ENCODE measurements at regions not wholly inside any gene's neighbourhood (a gene's known extent, or its start where the extent isn't known, plus 50 kb on each side); places are given as distances from the start of the nearest gene placed in this dataset.

GRCh38 chr2:185643434-185643833 is 95.2 kb upstream of the FSIP2 start:
- Histone ChIP-seq H3K4me1 (no peaks in the 10 kb centered on the region), H3K9me3 (no peaks in the 10 kb centered on the region), H3K4me3 (no peak overlapping the region), H3K27ac (no peak overlapping the region), H3K36me3 (no peaks in the 10 kb centered on the region), H3K27me3 (no peaks in the 10 kb centered on the region)
- no peak for DNase-seq
- intact Hi-C loops (cut with DNase I) = no loop called here
- no peak for TF ChIP-seq POLR2A (IDR thresholded peaks at IDR 0.05)
- no peak for TF ChIP-seq CTCF (IDR thresholded peaks at IDR 0.05)
- ATAC-seq = no peak
- 36 to 79% (median 39%) methylated on average over 1 of the region's 1 CpG for WGBS, 4 donors

- Histone ChIP-seq H3K4me3 (no peak overlapping the region), H3K9me3 (no peaks in the 10 kb centered on the region), H3K27me3 (no peaks in the 10 kb centered on the region), H3K36me3 (no peaks in the 10 kb centered on the region), H3K27ac (no peak overlapping the region), H3K4me1 (no peaks in the 10 kb centered on the region)
- DNase-seq (no peak), ATAC-seq (no peak)
- TF ChIP-seq POLR2A (IDR thresholded peaks at IDR 0.05) = no peak
- TF ChIP-seq CTCF (IDR thresholded peaks at IDR 0.05) = no peak
- intact Hi-C loops (cut with DNase I) = no loop called here
- 61 to 72% (median 68%) methylated on average over 3 of the region's 3 CpGs for WGBS, 4 donors
These were observed 93.8 kb upstream of the FSIP2 start for GRCh38 chr2:185644828-185645227.

GRCh38 chr2:185645529-185645928 is 93.1 kb upstream of the FSIP2 start:
- Histone ChIP-seq H3K27me3 (no peaks in the 10 kb centered on the region), H3K4me1 (no peaks in the 10 kb centered on the region), H3K4me3 (no peak overlapping the region), H3K36me3 (no peaks in the 10 kb centered on the region), H3K27ac (no peak overlapping the region), H3K9me3 (no peaks in the 10 kb centered on the region)
- TF ChIP-seq POLR2A (IDR thresholded peaks at IDR 0.05) (no peak), CTCF (IDR thresholded peaks at IDR 0.05) (no peak)
- ATAC-seq (no peak), DNase-seq (no peak)
- intact Hi-C loops (cut with DNase I) = no loop called here
- 74 to 81% (median 78%) methylated on average over 1 of the region's 1 CpG for WGBS, 4 donors

- intact Hi-C loops (cut with DNase I) = no loop called here
- no peak for ATAC-seq
- no peak for TF ChIP-seq POLR2A (IDR thresholded peaks at IDR 0.05)
- no peak for TF ChIP-seq CTCF (IDR thresholded peaks at IDR 0.05)
- no peaks in the 10 kb centered on the region for H3K36me3 ChIP-seq
- H3K27ac ChIP-seq = no peak overlapping the region
- 80 to 91% (median 84%) methylated on average over 2 of the region's 2 CpGs for WGBS, 4 donors
- no peaks in the 10 kb centered on the region for H3K4me1 ChIP-seq
- no peaks in the 10 kb centered on the region for H3K27me3 ChIP-seq
- H3K9me3 ChIP-seq = no peaks in the 10 kb centered on the region
- DNase-seq = no peak
- no peak overlapping the region for H3K4me3 ChIP-seq
These were observed 79.9 kb upstream of the FSIP2 start for GRCh38 chr2:185658750-185659149.
